Neural cell (in vitro differentiated cells): ENCODE measurements at regions not wholly inside any gene's neighbourhood (a gene's known extent, or its start where the extent isn't known, plus 50 kb on each side); places are given as distances from the start of the nearest gene placed in this dataset.

ENCODE experiments used
- H2AFZ ChIP-seq: fragments of 200-600, 300-800 bp; sonication (generic), shearing (Covaris generic); 2 replicates; pipeline ENCODE4 v1.6.0; 2014; ENCODE audit warnings: low read depth, mild to moderate bottlenecking, antibody characterized with exemption, low read length, moderate library complexity
- H3F3A ChIP-seq: fragments of 200-600 bp; shearing (Covaris generic); 2 replicates; pipeline ENCODE4 v1.6.1; 2016; ENCODE audit warnings: mild to moderate bottlenecking, moderate library complexity, mixed read lengths, antibody characterized with exemption, low read length; ENCODE audit not compliant: insufficient read depth, poor library complexity, severe bottlenecking
- H3K27ac ChIP-seq: fragments of 200-600, 300-800 bp; sonication (generic), shearing (Covaris generic); 2 replicates; pipeline ENCODE4 v1.5.1; 2014; ENCODE audit warnings: mild to moderate bottlenecking, low read length, moderate library complexity
- H3K27me3 ChIP-seq: fragments of 300-800, 200-600 bp; sonication (generic), shearing (Covaris generic); 2 replicates; pipeline ENCODE4 v1.6.0; 2014; ENCODE audit warnings: mild to moderate bottlenecking, low read depth, low read length, moderate library complexity; ENCODE audit not compliant: insufficient read depth
- H3K36me3 ChIP-seq: fragments of 300-800, 200-600 bp; sonication (generic), shearing (Covaris generic); 2 replicates; pipeline ENCODE4 v1.5.1; 2014; ENCODE audit warnings: mild to moderate bottlenecking, antibody characterized with exemption, low read length, moderate library complexity; ENCODE audit not compliant: insufficient read depth
- H3K4me2 ChIP-seq: fragments of 300-800, 200-600 bp; sonication (generic), shearing (Covaris generic); 2 replicates; pipeline ENCODE4 v1.6.0; 2014; ENCODE audit warnings: mild to moderate bottlenecking, low read length
- H3K4me3 ChIP-seq: fragments of 300-800, 200-600 bp; sonication (generic), shearing (Covaris generic); 2 replicates; pipeline ENCODE4 v1.5.1; 2014; ENCODE audit warnings: mild to moderate bottlenecking, low read length, moderate library complexity
- H3K79me2 ChIP-seq: fragments of 200-600 bp; shearing (Covaris generic); replicated peaks from 2 replicates; pipeline ENCODE4 v1.6.0; 2014; ENCODE audit warnings: mild to moderate bottlenecking, low read length, moderate library complexity; ENCODE audit not compliant: insufficient read depth
- H3K9ac ChIP-seq: fragments of 300-800, 200-600 bp; sonication (generic), shearing (Covaris generic); 2 replicates; pipeline ENCODE4 v1.6.1; 2016; ENCODE audit warnings: mild to moderate bottlenecking, low read length, mixed read lengths
- H3K9me2 ChIP-seq: fragments of 200-600 bp; shearing (Covaris generic); 2 replicates; pipeline ENCODE4 v1.6.1; 2016; ENCODE audit warnings: mild to moderate bottlenecking, low read length, mixed read lengths; ENCODE audit not compliant: insufficient read depth
- H3K9me3 ChIP-seq: fragments of 200-600, 300-800 bp; sonication (generic), shearing (Covaris generic); 2 replicates; pipeline ENCODE4 v1.6.1; 2016; ENCODE audit warnings: mild to moderate bottlenecking, mixed run types, low read length, moderate library complexity, mixed read lengths
- H4K20me1 ChIP-seq: fragments of 200-600 bp; shearing (Covaris generic); 2 replicates; pipeline ENCODE4 v1.6.1; 2016; ENCODE audit warnings: mild to moderate bottlenecking, mixed run types; ENCODE audit not compliant: insufficient read depth
- EP300 ChIP-seq: fragments of 450-650 bp; conservative IDR thresholded peaks from 2 replicates; pipeline ENCODE4 v1.6.1; 2014; ENCODE audit warnings: antibody characterized with exemption, mild to moderate bottlenecking, moderate library complexity; ENCODE audit not compliant: poor library complexity, severe bottlenecking
- EZH2 ChIP-seq: fragments of 200-600, 300-800 bp; shearing (Covaris generic), sonication (generic); IDR thresholded peaks from 2 replicates; pipeline ENCODE4 v1.6.1; 2014; ENCODE audit warnings: antibody characterized with exemption, low read length, borderline replicate concordance, mild to moderate bottlenecking; ENCODE audit not compliant: insufficient read depth, poor library complexity, severe bottlenecking
- RAD21 ChIP-seq: fragments of 450-650 bp; conservative IDR thresholded peaks from 2 replicates; pipeline ENCODE4 v1.6.1; 2014; ENCODE audit warnings: antibody characterized with exemption, mild to moderate bottlenecking, moderate library complexity
- SMC3 ChIP-seq: fragments of 450-650 bp; conservative IDR thresholded peaks from 2 replicates; pipeline ENCODE4 v1.6.1; 2014; ENCODE audit warnings: antibody characterized with exemption, mild to moderate bottlenecking, moderate library complexity; ENCODE audit not compliant: poor library complexity
- TAF1 ChIP-seq: IDR thresholded peaks from 2 replicates; pipeline ENCODE4 v1.6.1; 2012; ENCODE audit warnings: low read depth
- TF ChIP-seq, protein P1 (sequence below): IDR thresholded peaks from 2 replicates; pipeline ENCODE4 v1.6.1; 2012; ENCODE audit warnings: borderline replicate concordance
- TF ChIP-seq, protein P2 (sequence below): fragments of 450-650 bp; IDR thresholded peaks from 2 replicates; pipeline ENCODE4 v1.5.1; 2014; ENCODE audit warnings: antibody characterized with exemption, mild to moderate bottlenecking, moderate library complexity; ENCODE audit not compliant: poor library complexity, severe bottlenecking

DNA sequence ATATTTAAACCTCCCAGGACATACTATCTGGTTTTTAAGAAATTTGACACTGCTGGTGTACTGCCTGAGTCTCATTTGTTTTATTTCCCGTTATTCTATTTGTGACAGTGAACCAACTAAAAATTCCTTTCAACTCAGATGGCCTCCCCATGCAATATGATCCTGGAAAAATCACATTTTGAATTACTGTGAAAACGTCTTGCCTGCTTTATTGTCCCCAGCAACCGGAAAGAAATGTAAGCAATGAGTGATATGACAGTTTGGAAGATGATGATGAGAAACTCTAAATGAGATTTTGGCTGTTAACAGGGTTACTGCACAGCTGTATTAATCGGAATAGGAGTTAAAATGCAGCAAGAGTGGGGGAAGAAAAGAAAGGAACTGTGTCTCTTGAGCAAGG is 590.7 kb upstream of the CDH5 start:
- Histone ChIP-seq H3K9ac (no peak overlapping the region), H4K20me1 (no peaks in the 10 kb centered on the region), H3F3A (no peaks in the 10 kb centered on the region), H3K9me2 (no peaks in the 10 kb centered on the region), H3K36me3 (no peaks in the 10 kb centered on the region), H3K4me3 (no peak overlapping the region), H3K9me3 (no peaks in the 10 kb centered on the region), H3K27ac (no peak overlapping the region), H3K27me3 (no peaks in the 10 kb centered on the region), H3K4me2 (no peak overlapping the region), H2AFZ (no peak overlapping the region), H3K79me2 (no peaks in the 10 kb centered on the region)
- TF ChIP-seq, protein P1, sequence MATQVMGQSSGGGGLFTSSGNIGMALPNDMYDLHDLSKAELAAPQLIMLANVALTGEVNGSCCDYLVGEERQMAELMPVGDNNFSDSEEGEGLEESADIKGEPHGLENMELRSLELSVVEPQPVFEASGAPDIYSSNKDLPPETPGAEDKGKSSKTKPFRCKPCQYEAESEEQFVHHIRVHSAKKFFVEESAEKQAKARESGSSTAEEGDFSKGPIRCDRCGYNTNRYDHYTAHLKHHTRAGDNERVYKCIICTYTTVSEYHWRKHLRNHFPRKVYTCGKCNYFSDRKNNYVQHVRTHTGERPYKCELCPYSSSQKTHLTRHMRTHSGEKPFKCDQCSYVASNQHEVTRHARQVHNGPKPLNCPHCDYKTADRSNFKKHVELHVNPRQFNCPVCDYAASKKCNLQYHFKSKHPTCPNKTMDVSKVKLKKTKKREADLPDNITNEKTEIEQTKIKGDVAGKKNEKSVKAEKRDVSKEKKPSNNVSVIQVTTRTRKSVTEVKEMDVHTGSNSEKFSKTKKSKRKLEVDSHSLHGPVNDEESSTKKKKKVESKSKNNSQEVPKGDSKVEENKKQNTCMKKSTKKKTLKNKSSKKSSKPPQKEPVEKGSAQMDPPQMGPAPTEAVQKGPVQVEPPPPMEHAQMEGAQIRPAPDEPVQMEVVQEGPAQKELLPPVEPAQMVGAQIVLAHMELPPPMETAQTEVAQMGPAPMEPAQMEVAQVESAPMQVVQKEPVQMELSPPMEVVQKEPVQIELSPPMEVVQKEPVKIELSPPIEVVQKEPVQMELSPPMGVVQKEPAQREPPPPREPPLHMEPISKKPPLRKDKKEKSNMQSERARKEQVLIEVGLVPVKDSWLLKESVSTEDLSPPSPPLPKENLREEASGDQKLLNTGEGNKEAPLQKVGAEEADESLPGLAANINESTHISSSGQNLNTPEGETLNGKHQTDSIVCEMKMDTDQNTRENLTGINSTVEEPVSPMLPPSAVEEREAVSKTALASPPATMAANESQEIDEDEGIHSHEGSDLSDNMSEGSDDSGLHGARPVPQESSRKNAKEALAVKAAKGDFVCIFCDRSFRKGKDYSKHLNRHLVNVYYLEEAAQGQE: no peak
- TF ChIP-seq EP300: no peak
- TF ChIP-seq, protein P2, sequence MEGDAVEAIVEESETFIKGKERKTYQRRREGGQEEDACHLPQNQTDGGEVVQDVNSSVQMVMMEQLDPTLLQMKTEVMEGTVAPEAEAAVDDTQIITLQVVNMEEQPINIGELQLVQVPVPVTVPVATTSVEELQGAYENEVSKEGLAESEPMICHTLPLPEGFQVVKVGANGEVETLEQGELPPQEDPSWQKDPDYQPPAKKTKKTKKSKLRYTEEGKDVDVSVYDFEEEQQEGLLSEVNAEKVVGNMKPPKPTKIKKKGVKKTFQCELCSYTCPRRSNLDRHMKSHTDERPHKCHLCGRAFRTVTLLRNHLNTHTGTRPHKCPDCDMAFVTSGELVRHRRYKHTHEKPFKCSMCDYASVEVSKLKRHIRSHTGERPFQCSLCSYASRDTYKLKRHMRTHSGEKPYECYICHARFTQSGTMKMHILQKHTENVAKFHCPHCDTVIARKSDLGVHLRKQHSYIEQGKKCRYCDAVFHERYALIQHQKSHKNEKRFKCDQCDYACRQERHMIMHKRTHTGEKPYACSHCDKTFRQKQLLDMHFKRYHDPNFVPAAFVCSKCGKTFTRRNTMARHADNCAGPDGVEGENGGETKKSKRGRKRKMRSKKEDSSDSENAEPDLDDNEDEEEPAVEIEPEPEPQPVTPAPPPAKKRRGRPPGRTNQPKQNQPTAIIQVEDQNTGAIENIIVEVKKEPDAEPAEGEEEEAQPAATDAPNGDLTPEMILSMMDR: no peak
- TF ChIP-seq TAF1: no peak
- TF ChIP-seq RAD21: no peak
- TF ChIP-seq SMC3: no peak
- TF ChIP-seq EZH2: no peak

GRCh38 chr16:65774350-65774749 is 592.1 kb upstream of the CDH5 start:
- TF ChIP-seq, protein P2: no peak
- TF ChIP-seq SMC3: no peak
- no peak for TF ChIP-seq RAD21
- TF ChIP-seq, protein P1: no peak
- Histone ChIP-seq H3K79me2 (no peaks in the 10 kb centered on the region), H2AFZ (no peak overlapping the region), H3F3A (no peaks in the 10 kb centered on the region), H3K9me3 (peaks cover 7% of the 10 kb centered on the region), H3K27me3 (no peaks in the 10 kb centered on the region), H3K9me2 (no peaks in the 10 kb centered on the region), H3K9ac (no peak overlapping the region), H3K4me2 (no peak overlapping the region), H3K27ac (no peak overlapping the region), H3K36me3 (no peaks in the 10 kb centered on the region), H3K4me3 (no peak overlapping the region), H4K20me1 (no peaks in the 10 kb centered on the region)
